NCI-H526 (cell line): ENCODE measurements at regions not wholly inside any gene's neighbourhood (a gene's known extent, or its start where the extent isn't known, plus 50 kb on each side); places are given as distances from the start of the nearest gene placed in this dataset.
A peak's percentile ranks its signal among the peaks of the same experiment; 100 is the strongest.

ENCODE experiments used
- DNase-seq, 2 experiments: peaks; one replicate each; lab custom pipeline; 2025; lab: John Stamatoyannopoulos, UW

DNA sequence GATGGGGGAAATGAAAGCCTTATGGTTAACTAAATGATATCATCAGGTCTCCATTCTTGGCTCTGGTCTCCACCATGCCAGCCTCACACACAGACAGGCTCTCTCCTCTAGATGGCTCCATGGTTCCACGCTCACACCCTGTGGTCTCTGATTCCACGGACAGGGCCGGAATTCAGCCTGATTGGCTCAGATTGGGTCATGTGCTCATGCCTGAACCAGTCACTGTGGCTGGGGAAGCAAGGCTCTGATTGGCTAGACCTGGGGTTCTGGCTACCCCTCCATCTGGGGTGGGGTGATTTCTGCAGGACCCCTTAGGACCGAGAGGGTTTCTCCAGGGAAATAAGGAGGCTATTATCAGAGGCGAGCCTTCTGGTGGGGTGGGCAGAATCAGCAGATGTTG, 277.0 kb downstream of the PTPRU start:
- peak; percentile 6 to 82 for DNase-seq

DNA sequence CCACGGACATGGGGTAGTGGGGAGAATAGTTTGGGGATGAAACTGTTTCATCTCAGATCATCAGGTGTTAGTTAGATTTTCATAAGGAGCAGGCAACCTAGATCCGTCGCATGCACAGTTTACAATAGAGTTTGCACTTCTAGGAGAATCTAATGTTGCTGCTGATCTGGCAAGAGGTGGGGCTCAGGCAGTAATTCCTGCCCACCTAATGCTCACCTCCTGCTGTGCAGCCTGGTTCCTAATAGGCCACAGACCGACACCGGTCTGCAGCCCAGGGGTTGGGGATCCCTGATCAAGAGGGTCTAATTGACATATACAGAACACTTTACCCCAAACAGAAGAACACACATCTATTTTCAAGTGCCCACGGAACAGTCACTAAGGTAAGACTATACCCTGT, 275.1 kb downstream of the PTPRU start:
- DNase-seq, result no peak

DNA sequence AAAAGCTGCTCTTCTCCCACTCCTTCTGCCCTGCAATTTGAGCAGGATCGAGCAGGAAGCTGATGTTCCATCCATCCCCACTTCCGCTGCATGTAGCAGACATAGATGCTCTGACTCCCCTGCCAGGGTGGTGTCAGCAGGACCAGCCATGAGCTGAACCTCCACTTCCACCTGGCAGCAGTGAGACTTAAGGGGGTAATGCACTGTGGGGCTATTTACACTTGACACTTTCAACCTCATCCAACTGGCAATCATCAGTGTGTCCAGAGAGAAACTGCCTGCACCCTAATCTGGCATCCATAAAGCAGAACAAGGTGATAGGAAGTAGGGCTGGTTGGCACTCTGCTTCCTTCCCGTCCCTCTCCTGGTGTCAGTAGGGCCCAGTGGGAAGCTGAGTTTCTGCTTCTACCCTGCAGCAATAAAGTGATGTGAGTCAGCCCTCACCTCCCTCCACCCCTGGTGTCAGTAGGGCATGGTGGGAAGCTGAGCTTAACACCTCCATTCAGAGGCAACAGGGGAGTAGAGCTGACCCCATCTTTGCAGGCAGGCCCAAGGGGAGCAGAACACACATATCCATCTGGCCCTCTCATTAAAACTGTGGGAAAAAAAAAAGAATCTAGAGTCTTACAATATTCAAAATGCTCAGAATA, 272.3 kb downstream of the PTPRU start:
- DNase-seq, result no peak

DNA sequence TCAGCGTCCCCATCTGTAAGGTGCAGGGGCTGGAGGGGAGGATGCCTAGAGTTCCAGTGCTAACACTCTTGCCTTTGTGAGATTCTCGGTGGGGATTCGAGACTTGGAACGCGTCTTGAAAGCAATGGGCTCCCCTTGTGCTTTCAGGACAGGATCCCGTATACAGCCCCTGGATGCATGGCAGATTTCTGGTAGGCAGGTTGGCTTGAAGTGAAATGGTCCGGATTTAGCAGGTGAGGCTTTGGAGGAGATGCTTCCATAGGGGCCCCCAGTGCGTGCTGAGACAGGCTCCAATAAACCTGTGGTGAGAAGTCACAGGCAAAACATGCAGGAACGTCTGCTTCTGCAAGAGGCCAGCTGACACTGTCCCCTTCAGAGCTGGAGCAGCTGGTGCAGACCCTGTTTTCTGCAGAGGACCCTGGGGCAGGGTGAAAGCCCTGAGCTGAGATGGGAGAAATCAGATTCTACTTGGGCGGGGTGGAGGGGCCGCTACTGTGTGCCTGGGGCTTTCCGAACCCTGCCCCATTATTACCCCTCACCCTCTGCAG, 270.4 kb downstream of the PTPRU start:
- no peak for DNase-seq

DNA sequence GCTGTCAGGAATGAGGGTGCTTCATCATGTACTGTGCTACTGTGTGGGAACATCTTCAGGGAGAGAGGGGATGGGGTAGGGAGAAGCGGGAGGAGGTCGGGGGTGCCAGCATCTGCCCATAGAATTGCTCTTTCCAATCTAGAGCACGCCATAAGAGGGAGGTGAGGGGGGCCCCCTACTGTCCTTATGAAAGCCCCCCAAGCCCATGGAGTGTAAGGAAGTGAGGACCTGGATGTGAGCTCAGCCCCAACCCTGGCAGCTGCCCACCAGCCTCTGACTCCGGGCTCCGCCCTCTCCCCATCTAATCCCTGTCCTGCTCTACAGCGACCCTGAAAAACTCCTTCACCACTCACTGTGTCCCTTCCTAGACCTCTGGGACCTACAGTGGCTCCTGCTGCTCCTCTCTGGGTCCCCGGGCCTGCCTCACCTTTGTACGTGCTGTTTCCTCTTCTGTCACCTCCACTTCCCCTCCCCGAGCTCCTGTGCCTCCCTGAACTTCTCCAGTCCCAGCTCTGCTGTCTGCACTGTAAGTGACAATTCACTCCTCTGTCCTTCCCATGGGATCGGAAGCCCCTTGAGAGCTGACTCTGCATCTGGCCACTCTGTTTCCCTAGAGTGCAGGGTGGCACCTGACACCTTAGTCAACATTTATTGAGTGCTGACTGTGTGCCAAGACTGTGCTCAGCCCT, 269.4 kb downstream of the PTPRU start:
- DNase-seq, result no peak

DNA sequence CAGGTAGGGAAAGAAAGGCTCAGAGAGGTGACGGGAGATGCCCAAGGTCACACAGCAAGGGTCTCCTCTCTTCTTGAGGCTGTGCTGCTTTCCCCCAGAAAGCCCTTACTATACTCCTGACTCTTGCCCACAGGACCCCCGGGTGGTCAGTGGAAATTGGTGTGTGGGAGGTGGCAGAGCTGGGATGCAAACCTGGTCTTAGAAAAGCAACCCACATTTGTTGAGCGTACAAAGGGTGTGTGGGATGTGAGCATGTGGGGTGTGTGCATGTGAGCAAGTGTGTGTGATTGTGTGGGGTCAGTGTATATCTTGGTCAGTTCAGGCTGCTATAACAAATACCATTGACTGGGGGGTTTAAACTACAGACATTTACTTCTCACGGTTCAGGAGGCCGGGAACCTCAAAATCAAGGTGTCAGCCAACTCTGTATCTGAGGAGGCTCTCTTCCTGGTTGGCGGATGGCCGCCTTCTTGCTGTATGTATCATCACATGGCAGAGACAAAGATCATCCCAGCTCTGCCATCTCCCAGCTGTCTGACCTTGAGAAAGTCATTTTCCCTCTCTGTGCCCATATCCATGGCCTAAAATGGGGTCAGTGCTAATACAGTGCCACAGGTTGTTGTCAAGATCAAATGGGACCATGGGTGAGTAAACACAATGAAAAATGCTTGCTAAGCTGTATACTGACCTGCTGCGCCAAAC, 268.5 kb downstream of the PTPRU start:
- DNase-seq, result no peak

DNA sequence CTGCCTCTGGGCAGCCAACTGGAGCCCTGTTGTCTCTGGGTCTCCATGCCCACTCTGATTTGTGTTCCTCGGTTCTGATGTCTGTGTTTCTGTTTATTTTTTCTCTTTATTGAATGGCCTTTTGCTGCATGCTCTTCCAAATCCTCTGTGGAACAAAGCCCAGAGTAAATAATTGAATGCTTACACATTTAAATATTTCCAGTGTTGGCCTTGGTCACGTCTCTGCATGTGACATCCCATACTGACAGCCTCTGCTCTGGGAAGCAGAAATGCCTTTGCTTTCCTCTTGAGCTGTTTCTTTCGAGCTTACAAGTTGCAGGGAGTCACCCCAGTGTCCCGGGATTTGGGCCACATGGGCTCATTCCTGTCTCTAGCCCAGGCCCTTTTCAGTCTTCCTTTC, 267.9 kb downstream of the PTPRU start:
- no peak for DNase-seq

DNA sequence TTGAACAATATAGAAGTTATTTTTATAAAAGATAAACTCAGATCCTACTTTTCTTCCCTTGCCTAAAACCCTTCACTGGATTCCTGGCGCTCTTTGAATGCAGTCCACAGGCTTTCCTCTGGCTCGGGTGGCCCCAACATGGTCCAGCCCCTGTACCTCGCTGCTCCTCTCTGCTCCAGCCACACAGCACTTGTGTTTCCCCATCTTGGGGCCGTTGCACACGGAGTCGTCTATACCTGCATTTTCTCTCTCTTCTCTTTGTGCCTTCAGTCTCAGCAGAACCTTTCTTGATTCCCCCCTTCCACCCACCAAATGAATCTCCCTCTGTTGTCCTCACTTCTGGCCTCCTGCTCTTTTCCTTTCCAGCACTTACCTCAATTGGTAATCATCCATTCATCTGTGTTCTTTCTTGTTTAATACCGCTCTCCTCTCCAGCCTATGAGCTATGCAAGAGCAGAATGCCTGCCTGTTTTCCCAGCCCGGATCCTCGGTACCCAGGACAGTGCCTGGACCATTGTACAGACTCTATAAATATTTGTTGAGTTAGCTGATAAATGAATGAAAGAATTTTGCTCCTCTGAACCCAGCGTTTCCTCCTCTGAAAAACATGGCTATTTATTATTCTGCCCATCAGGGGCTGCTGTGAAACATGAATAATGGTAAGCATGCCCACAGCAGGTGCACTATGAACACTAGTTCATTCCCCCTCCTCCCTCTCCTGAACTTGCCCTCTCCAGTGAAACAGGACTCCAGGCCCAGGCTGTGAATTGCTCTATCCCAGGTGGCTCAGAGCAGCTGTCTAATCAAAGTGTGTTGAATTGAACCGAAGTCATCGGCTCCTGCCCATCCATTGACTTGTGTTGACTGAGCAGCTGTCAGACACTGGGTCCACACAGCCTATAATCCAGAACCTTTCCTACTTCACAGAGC, 266.9 kb downstream of the PTPRU start:
- DNase-seq, result peak; percentile 61 to 66

DNA sequence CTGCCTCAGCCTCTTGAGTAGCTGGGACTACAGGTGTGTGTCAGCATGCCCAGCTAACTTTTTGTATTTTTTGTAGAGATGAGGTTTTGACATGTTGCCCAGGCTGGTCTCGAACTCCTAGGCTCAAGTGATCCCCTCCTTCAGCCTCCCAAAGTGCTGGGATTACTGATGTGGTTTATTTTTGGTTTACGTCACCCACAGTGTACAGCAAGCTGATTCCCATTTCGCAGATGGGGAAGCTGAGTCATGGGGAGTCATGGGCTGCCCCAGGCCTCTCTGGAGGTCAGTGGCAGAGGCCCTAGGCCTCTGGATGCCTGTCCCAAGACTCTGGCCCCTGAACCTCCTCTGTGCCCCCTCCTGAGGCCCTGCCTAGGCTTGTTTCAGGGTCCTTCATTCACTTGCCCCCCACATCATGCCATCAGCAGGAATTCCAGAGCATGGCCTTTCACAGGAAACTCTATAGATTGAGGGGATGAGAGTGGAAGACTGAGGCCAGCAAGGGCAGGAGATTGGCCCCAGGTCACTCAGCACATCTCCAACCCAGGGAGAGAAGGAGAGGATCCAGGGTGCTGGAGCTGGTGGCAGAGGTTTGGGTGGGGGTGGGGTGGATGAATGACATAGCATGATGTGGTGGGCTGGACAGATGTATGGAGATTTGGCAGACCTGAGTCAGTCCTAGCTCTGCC, 266.0 kb downstream of the PTPRU start:
- DNase-seq, result no peak

DNA sequence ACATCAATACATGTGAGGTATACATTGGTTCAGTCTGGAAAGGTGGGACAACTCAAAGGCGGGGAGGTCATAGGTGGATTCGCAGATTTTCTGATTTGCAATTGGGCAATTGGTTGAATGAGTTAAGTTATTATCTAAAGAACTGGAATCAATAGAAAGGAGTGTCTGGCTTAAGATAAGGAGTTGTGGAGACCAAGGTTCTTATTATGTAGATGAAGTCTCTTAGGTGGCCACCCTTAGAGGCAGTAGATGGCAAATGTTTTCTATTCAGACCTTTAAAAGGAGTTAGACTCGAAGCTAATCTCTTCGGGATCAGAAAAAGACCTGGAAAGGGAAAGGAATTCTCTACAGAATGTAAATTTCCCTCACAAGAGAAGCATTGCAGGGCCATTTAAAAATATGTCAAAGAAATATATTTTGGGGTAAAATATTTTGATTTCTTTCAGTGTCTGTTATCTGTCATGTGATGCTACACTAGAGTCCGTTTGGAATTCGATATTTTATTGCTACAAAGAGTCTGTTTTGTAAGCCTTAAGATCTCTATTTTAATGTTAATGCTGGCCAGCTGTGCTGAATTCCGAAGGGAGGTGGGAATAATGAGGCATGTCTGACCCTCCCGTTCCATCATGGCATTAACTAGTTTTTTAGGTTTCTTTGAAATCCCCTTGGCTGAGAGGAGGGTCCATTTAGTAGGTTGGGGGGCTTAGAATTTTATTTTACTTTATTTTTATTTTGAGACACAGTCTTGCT, 265.1 kb downstream of the PTPRU start:
- no peak for DNase-seq

DNA sequence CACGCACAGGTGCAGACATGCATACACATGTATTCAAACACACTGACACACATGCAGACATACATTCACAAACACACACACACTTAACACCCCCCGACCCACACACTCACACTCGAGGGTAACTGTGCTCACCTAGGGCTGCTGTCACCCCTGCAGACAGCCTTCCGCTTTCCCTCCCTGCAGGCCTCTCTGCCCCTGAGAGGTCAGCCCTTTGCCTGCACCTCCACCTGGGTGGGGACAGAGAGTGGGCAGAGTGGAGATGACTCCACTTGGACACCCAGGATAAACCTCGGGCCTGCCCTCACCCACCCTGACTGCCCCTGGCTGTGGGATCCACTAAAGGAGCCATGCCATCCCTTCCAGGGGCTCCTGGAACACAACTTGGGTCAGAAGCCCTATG, 264.3 kb downstream of the PTPRU start:
- no peak for DNase-seq

DNA sequence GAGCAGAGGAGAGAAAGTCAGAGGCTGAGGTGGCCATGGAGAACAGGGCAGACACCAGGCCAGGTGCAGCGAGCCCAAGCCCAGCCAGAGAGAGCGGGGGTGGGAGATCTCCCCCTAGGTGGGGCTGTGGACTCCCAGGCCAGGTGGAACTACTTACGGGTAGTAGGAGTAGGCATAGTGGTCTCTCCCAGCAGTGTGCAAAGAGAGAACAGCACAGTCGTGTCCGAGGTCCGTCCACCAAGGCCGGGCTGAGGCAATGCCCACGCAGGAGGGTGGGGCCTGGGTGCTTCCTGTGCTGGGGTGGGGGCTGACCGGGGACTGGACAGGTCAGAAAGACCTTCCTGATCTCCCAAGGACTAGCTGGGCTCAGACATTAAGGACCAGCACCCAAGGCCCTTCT, 263.7 kb downstream of the PTPRU start:
- no peak for DNase-seq

DNA sequence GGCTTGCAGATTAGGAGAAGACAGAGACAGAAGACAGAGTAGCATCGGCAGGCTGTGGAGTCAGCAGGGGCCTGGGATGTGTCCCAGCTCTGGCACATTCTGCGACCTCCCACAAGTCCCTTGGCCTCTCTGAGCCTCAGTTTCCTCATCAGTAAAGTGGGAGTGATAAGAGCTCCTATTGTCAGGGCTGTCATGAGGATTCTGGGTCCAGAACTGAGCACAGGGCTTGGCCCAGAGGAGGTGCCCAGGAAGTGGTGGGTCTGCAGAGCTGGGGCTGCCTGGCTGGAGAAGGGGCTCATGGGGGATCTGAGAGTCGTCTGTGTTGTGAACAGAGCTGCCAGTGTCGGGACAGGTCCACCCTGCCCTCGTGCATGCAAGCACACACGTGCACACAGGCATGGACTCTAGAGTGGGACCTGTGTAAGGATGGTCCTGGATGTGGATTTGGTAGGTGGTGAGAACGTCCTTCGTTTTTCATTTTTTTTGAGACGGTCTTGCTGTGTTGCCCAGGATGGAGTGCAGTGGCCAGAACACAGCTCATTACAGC, 262.9 kb downstream of the PTPRU start:
- DNase-seq, result no peak

DNA sequence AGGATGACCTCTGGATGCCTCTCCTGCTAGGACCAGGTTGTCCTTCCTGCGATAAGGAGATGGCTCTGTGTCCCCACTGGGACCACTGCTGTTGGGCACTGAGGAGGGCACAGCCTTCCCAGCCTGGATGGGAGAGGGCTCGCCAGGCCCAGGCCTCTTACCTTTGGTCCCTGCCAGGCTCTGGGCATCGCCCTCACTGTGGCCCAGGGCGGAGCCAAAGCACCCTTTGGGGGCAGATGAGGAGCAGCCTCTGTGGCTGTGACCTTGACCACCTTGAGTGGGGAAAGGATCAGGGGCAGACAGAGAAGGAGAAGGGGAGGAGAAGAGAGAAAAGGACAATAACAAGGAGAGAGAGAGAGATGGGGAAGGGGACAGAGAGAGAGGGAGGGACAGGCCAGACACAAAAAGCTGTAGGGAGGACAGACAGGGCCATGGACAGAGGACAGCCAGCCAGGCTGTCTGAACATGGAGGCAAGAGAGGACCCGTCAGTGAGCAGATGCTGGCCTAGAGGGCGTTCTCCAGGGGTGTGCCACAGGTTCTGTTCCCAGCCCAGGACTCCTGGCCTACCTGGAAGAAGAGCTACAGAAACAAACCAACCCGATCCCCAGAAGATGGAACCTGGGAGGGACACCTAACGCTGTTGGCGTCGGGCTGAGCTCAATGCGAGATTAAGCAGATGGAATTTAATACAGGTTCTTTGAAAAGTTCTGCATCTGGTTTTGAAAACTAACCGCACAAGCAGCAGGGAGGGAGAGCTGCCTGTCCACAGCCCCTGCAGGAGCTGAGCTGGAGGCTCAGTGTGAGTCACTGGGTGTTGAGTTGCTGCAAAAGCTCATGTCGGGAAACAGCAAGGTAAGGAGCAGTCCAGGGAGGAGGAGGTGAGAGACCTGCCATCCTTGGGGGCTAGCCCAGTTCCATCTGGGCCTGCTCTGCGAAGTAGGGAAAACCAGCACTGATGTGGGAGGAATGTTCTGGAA, 262.1 kb downstream of the PTPRU start:
- DNase-seq, result no peak

DNA sequence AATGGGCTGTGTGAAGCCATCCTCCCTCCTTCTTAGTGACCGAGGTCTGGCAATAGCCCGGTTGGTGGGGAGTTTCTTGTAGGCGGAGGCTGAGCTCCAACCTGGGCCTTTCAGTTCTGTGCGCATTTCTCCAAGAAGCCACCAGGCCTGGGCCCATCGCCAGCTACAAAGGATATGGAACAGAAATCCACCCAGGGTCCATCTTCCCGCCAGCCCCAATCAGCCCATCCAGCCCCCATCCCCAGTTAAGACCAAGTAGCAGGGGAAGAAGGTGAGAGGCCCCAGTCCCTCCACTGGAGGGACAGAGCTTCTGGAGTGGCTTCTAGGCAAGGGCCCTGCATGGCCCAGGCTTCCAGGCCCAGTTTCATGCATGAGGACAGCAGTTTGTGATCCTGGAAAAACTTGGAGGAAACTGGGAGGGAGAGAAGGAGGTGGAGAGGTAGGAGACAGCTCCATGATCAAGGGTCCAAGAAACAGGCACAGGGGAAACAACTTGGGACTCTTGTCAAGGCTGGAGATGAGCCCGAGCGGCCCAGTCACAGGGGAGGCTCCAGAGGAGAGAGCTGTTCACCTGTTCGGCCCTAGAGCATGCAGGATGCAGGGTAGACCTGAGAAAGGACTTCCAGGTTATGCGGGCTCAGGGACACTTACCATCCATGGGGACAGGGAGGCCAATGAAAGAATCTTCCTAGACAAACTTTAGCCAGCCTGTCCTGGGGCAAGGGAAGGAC, 261.2 kb downstream of the PTPRU start:
- DNase-seq, result no peak

DNA sequence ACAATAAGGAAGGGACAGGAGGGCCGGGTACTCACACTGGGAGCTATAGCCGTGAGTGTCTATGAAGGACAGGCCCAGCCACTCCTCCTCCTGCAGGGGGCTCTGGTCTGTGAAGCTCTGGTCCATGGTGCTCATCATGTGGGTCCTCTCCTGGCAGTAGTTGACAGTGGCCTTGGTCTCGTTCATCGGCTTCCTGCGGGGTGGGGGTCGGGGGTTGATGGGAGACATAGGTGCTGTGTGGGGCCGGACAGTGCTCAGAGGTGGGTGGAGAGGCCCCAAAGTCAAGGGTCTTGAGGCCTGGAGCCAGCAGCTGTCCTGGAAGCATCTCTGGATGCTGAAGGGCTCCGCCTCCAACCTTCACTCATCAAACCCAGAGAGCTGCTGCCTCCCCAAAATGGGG, 260.4 kb downstream of the PTPRU start:
- no peak for DNase-seq

DNA sequence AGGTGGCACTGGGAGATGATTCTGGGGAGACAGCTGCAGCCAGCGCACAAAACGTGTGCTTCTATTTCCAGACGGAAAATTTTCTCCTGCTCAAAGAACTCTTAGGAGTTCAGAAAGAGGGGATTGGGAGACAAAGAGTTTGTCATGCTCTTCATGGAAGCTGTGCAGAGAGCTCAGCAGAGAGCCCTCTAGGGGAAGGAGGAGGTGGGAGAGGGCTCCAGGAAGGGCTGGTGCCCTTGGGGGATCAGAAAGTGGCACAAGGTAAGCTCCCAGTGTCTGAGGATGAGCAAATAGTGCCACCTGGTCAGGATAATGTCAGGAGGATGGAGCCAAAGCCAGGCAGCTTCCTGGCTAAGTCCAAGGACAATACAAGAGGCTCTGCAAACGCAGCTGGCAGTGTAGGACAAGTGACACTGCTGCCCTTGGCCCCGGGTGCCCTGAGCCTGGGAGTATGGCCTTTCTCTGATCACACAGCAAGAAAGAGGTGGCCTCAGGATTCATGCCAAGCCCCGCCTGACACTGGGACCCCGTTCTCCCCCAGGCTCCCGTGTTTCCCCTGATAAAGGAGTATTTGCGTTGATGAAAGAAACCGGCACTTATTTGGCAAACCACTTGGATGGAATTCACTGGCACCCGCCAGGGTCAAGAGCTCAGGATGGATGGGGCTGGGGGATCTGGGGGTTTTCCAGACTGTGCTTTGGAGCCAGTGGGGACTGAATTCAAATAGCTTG, 254.0 kb downstream of the PTPRU start:
- DNase-seq, result no peak

DNA sequence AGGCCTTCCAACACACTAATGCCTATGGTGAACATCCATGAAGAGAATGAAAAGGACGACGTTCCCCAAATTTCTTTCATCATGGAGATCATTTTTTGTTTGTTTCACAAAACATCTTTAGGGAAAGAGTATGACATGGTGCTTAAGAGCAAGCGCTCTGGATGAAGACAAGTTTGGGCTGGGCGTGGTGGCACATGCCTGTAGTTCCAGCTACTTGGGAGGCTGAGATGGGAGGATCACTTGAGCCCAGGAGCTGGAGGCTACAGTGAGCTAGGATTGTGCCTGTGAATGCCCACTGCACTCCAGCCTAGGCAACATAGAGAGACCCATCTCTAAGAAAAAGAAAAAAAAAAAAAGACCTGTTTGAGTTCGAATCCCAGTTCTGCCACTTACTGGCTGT, 253.1 kb downstream of the PTPRU start:
- DNase-seq, result no peak
